ENCODE measurements at regions not wholly inside any gene's neighbourhood (a gene's known extent, or its start where the extent isn't known, plus 50 kb on each side); places are given as distances from the start of the nearest gene placed in this dataset.

- Histone ChIP-seq H3K4me3 (ENCODE audit: low read depth, low read length) (no peak overlapping the region), H3K4me1 (peaks cover 2% of the 10 kb centered on the region)
- TF ChIP-seq CTCF (IDR thresholded peaks at IDR 0.05; ENCODE audit: low read depth, low read length), result no peak
Observed at GRCh38 chr6:156647991-156648390, 129.2 kb upstream of the ARID1B start.

GRCh38 chr6:156647140-156647784 is 129.9 kb upstream of the ARID1B start:
- TF ChIP-seq CTCF (IDR thresholded peaks at IDR 0.05; ENCODE audit: low read depth, low read length), result no peak
- H3K4me3 ChIP-seq (ENCODE audit: low read depth, low read length), result no peak overlapping the region
- H3K9me3 ChIP-seq, result no peaks in the 10 kb centered on the region
- no peaks in the 10 kb centered on the region for H3K36me3 ChIP-seq
- H3K4me1 ChIP-seq, result peaks cover 2% of the 10 kb centered on the region
- H3K27me3 ChIP-seq, result no peaks in the 10 kb centered on the region
- no peak for DNase-seq

More at GRCh38 chr6:156647991-156648390, 129.2 kb upstream of the ARID1B start:
- H3K36me3 ChIP-seq, result no peaks in the 10 kb centered on the region
- no peaks in the 10 kb centered on the region for H3K9me3 ChIP-seq
- H3K27me3 ChIP-seq, result no peaks in the 10 kb centered on the region
- DNase-seq, result no peak

- DNase-seq, result no peak
- Histone ChIP-seq H3K36me3 (no peaks in the 10 kb centered on the region), H3K4me1 (peaks cover 2% of the 10 kb centered on the region), H3K27me3 (no peaks in the 10 kb centered on the region), H3K9me3 (no peaks in the 10 kb centered on the region), H3K4me3 (ENCODE audit: low read depth, low read length) (no peak overlapping the region)
- TF ChIP-seq CTCF (IDR thresholded peaks at IDR 0.05; ENCODE audit: low read depth, low read length), result no peak
Observed at GRCh38 chr6:156646496-156646895, 130.7 kb upstream of the ARID1B start.

GRCh38 chr6:156645097-156645496 is 132.1 kb upstream of the ARID1B start:
- peaks cover 2% of the 10 kb centered on the region; the same call in 1 of the 2 replicates for H3K4me1 ChIP-seq
- H3K36me3 ChIP-seq, result no peaks in the 10 kb centered on the region
- no peaks in the 10 kb centered on the region for H3K27me3 ChIP-seq
- no peak for TF ChIP-seq CTCF (IDR thresholded peaks at IDR 0.05; ENCODE audit: low read depth, low read length)
- no peaks in the 10 kb centered on the region for H3K9me3 ChIP-seq
- DNase-seq, result no peak
- no peak overlapping the region for H3K4me3 ChIP-seq (ENCODE audit: low read depth, low read length)

- H3K36me3 ChIP-seq, result no peaks in the 10 kb centered on the region
- H3K27me3 ChIP-seq, result no peaks in the 10 kb centered on the region
- no peaks in the 10 kb centered on the region for H3K9me3 ChIP-seq
- H3K4me3 ChIP-seq (ENCODE audit: low read depth, low read length), result no peak overlapping the region
- no peaks in the 10 kb centered on the region for H3K4me1 ChIP-seq
- no peak for DNase-seq
- TF ChIP-seq CTCF (IDR thresholded peaks at IDR 0.05; ENCODE audit: low read depth, low read length), result no peak
Observed at GRCh38 chr6:156639009-156639721, 138.0 kb upstream of the ARID1B start.

GRCh38 chr6:156638581-156638980 is 138.6 kb upstream of the ARID1B start:
- no peak for DNase-seq
- Histone ChIP-seq H3K27me3 (no peaks in the 10 kb centered on the region), H3K4me3 (ENCODE audit: low read depth, low read length) (no peak overlapping the region), H3K4me1 (no peaks in the 10 kb centered on the region), H3K9me3 (no peaks in the 10 kb centered on the region), H3K36me3 (no peaks in the 10 kb centered on the region)
- no peak for TF ChIP-seq CTCF (IDR thresholded peaks at IDR 0.05; ENCODE audit: low read depth, low read length)

All from BE2C (cell line).